Left renal cortex interstitium (tissue), 4 donors: ENCODE measurements at regions not wholly inside any gene's neighbourhood (a gene's known extent, or its start where the extent isn't known, plus 50 kb on each side); places are given as distances from the start of the nearest gene placed in this dataset.
"Not testable (repeated sequence)": the region's sequence is repeated elsewhere in the genome, so short reads cannot be mapped to it uniquely, and the experiment has no call there.

ENCODE experiments used
- DNase-seq, 4 donors: peaks; one replicate each; pipeline ENCODE4 v3.0.0-alpha.2; 2013; ENCODE audit warnings: low read depth in 4 of 4, low spot score in 2 of 4, missing footprints in 1 of 4

DNA sequence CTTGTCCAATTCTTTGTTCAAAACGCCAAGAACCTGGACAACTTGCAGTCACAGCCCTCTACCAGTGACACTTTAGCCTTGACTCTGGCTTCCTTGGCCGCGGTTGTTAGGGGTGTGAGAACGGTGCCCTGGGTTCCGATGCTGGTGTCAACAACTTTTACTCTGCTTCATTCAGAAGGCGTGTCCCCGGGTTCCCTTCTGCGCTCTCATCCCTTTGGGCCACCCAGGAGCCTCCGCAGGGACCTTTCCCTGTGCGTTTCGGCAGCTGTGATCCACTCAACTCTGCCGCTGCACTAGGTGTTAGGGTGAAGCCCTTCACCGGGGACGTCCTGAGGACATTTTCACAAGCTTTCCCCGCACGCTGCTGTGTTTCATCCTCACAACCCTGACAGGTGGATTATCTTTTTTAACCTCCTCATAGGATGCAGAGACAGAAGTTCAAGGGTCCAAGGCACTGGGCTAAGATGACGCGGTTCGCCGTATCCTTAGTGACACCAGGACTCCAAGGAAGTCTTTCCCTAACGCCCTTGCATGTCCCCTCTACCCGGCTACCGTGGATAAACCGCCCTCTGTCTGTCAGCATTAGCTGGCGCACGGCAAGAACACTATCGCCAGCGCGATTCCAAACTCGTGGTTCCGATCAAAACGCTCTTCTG, 133.5 kb upstream of the SHH start:
- DNase-seq: no peak

GRCh38 chr7:155944901-155945300, 132.6 kb upstream of the SHH start:
- DNase-seq: no peak

- DNase-seq: no peak
Measured at GRCh38 chr7:155943251-155943899, 131.1 kb upstream of the SHH start.

- DNase-seq: no peak
Measured at GRCh38 chr7:155942226-155942950, 130.1 kb upstream of the SHH start.

DNA sequence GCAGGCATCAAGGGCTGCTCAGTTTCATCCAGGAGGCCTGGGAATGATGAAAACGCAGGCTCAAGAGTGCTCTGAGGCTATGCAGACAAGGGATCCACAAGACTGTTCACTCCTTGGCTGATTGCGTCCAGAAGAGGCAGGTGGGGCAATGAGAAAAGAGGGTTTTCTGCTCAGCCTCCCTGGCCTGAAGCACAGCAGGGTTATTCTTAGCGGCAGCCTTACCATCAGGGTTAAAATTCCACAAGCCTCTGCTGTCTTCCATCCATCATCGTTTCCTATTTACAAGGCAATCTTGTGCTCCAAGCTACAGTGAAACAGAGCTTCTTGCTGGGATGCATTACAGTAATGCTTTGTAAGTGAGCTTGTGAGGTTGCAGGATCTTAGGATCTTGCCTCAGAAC, 129.4 kb upstream of the SHH start:
- DNase-seq: no peak

- no peak for DNase-seq
Measured at GRCh38 chr7:155939350-155939749, 127.1 kb upstream of the SHH start.

DNA sequence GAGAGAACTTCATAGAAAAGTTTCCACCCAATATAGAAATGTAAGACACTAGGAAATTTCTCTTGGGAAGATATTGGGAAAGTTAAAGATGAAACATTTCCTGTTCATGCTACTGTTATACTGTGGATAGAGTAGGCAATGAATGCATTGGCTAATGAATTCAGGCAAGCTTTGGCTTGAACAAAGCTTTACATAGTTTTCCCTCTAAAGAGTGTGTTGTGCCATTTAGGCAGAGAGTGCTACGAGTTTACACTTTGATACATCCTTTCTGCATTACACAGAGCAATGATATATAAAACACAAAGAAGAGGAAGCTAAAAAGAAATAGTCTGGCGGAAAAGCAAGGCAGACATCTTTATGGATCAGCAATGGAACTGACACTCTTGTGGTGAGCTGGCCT, 125.9 kb upstream of the SHH start:
- no peak for DNase-seq

DNA sequence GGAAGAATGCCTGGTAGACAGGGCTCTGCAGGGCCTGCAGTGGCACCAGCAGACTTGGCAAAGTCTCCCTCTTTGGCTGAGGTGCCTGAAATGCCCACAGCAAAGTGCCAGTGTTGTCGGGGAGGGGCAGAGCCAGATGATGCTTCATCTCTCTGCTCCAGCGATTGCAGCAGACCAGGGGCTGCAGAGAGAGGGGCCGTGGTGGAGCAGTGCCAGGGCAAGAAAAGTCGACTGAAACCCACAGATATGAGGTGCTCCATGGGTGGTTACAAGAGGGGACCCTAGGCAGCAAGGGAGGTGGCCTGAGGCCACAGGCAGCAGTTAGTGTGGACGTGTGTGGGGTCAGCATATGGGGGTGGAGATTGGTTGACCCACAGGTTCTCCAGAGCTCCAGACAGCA, 123.5 kb upstream of the SHH start:
- DNase-seq: no peak

DNA sequence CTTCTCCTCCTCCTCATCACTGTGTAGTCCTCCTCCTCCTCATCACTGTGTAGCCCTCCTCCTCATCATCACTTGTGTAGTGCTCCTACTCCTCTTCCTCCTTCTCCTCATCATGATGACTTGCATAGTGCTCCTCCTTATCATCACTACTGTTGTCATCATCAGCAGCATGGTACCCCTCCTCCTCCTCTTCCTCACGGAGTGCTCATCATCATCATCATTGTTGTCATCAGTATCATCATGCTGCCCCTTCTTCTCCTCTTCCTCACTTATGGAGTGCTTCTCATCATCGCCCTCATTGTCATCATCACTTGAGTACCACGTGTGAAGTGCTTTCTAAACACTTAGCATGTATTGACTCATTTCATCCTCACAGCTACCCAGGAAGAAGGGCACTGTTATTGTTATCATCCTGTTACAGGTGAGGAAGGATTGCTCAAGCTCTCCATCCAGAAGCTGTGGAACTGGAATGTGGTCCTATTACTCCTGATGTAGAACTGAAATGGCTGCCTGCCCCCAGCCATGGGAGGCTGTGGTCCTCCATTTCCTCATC, 122.8 kb upstream of the SHH start:
- DNase-seq: no peak

GRCh38 chr7:155932324-155932723, 120.1 kb upstream of the SHH start:
- DNase-seq: not testable (repeated sequence)

DNA sequence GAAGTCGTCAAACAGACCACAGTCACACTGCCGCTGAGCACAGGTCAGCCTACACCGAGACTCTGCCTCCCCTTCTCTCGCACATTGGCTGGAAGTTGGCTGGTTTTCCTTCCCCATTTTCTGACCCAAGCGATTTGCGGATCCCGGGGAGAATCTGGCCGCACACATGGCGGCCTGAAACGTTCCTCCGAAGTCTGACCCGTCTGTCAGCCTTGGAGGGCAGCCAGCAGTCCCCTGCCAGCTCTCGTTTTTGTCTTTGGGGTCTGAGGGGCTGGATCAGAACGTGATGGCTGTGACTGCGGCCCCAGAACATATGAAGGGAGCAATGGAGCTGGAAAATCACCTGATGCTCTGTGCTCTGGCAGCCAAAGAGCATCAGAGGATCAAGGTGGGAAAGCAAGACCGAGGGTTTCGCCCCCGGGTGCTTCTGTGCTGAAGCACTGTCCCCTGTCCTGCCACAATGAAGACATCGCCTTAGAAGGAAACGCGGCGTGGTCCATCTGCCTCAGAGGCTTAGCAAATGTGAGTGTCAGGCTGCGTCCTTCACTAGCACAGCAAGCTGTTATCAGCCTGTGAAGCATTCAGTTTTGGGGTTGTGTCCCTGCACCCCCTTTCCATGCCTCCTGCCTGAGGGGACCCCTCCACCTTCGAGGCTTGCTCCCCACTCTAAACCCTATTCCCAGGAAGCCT, 119.3 kb upstream of the SHH start:
- DNase-seq: no peak

- no peak for DNase-seq
Measured at GRCh38 chr7:155930527-155930926, 118.3 kb upstream of the SHH start.

GRCh38 chr7:155930061-155930460, 117.8 kb upstream of the SHH start:
- no peak for DNase-seq

- no peak for DNase-seq
Measured at GRCh38 chr7:155928583-155928982, 116.3 kb upstream of the SHH start.

GRCh38 chr7:155927905-155928304, 115.6 kb upstream of the SHH start:
- no peak for DNase-seq

- DNase-seq: no peak
Measured at GRCh38 chr7:155925682-155926081, 113.4 kb upstream of the SHH start.

GRCh38 chr7:155922067-155922816, 110.0 kb upstream of the SHH start:
- DNase-seq: peak in 1 of 4 donors; percentile 48

DNA sequence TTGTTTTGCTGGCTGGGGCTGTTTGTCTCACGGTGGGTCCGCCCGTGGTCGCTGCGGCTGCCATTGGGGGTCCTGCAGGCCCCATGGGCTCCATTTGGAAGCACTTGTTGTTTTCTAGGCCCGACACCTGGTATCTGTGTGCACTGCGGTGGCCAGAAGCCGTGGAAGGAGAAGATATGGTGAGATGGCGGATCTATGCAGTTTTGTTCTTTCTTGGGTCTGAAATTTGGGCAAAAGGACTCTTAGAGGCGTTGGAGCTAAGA, 109.5 kb upstream of the SHH start:
- no peak for DNase-seq

GRCh38 chr7:155921086-155921803, 109.0 kb upstream of the SHH start:
- DNase-seq: no peak

DNA sequence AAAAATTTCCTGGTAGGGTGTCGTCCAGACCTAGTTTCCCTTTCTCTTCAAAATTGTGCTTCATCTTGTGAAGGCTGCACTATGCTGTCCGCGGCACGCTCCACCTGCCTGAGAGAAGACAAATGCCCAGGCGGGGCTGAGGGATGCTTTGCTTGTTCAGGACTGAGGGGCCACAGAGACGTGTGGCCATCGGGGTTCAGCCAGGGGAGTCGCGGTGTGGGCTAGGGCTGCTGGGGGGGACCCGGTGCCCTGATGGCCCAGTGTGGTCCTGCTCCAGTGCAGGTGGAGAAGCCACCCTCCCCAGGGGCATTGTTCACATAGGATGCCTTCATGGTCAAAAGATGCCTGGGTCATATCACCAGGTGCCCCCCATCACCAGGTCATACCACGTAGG, 107.8 kb upstream of the SHH start:
- DNase-seq: no peak
